ENCODE measurements at regions not wholly inside any gene's neighbourhood (a gene's known extent, or its start where the extent isn't known, plus 50 kb on each side); places are given as distances from the start of the nearest gene placed in this dataset.

DNA sequence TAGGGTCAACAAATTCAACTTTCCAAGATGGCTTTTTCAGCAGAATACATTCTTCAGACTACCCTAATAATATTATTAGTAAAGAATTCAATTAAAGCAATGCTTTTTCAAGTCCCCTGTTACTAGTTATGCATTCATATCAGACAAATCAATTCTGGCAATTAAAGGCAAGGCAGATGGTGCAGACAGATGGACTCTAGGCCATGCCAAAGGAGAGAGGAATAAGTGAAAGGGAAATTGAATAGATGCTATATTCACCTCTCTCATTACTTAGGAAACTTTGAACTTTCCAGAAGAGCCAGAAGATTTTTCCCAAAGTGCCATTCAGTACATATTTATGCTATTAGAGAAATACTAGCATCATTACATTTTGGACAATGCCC is 487.7 kb upstream of the RASGRP1 start:
- TF ChIP-seq, protein P1, sequence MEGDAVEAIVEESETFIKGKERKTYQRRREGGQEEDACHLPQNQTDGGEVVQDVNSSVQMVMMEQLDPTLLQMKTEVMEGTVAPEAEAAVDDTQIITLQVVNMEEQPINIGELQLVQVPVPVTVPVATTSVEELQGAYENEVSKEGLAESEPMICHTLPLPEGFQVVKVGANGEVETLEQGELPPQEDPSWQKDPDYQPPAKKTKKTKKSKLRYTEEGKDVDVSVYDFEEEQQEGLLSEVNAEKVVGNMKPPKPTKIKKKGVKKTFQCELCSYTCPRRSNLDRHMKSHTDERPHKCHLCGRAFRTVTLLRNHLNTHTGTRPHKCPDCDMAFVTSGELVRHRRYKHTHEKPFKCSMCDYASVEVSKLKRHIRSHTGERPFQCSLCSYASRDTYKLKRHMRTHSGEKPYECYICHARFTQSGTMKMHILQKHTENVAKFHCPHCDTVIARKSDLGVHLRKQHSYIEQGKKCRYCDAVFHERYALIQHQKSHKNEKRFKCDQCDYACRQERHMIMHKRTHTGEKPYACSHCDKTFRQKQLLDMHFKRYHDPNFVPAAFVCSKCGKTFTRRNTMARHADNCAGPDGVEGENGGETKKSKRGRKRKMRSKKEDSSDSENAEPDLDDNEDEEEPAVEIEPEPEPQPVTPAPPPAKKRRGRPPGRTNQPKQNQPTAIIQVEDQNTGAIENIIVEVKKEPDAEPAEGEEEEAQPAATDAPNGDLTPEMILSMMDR (IDR thresholded peaks at IDR 0.05; ENCODE audit: low read length), result no peak
- no peak for TF ChIP-seq EZH2phosphoT487 (IDR thresholded peaks at IDR 0.05; ENCODE audit: low read length)

Data from MM.1S (cell line).